ENCODE measurements at regions not wholly inside any gene's neighbourhood (a gene's known extent, or its start where the extent isn't known, plus 50 kb on each side); places are given as distances from the start of the nearest gene placed in this dataset.
"Not testable (repeated sequence)": the region's sequence is repeated elsewhere in the genome, so short reads cannot be mapped to it uniquely, and the experiment has no call there.

GRCh38 chr10:106033065-106033464, 1131.4 kb downstream of the SORCS1 start:
- no peak for ATAC-seq (replicated peaks in 6 of 8)
- Histone ChIP-seq H3K27ac (no peak overlapping the region), H3K4me1 (replicated peaks in 1 of 2) (peaks cover 0 to 11% of the 10 kb centered on the region in 2 donors), H3K4me3 (no peak overlapping the region)
- in situ Hi-C loops (cut with MboI; ENCODE audit: low pct_unique_long_range_greater_than_20kb in 2 of 9, low sequenced_read_pairs in 9 of 9, unreplicated experiment in 9 of 9) = no loop called here

DNA sequence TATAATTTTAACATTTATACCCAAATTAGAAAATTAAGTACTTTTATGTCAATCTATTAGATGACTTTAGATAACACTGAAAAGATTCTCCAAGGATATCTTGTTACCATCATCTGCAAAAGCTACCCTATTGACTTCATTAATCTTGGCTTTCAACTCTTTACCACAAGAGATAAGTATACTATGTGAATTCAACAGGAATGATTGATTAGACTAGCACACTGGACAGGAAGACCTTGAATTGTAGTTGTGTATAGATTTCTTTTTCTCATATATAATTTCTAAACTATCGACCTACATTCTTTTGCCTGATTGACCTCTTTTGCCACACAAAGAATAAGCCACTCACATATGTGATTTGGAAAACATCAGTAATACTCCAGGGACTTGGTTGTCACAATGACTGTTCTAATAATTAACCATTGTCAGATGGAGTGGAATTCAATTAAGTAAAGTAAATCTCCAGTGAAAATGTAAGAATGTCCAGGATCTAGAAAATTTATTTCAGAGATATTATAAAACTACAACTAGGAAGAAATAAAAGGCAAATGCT, 1132.0 kb downstream of the SORCS1 start:
- in situ Hi-C loops (cut with MboI; ENCODE audit: low pct_unique_long_range_greater_than_20kb in 2 of 9, low sequenced_read_pairs in 9 of 9, unreplicated experiment in 9 of 9) = no loop called here
- peak in 4 of 8 experiments; percentile 56 to 89 (median 72) for ATAC-seq (replicated peaks in 6 of 8)
- 0 to 75% (median 14%) methylated on average over 1 of the region's 1 CpG; no CpG with 5 or more reads in 4 of the 10 experiments for WGBS, 10 experiments

GRCh38 chr10:106027240-106027639, 1137.3 kb downstream of the SORCS1 start:
- H3K27ac ChIP-seq = no peak overlapping the region
- peaks cover 0 to 4% of the 10 kb centered on the region in 2 donors for H3K4me1 ChIP-seq (replicated peaks in 1 of 2)
- no peak for ATAC-seq (replicated peaks in 6 of 8)
- in situ Hi-C loops (cut with MboI; ENCODE audit: low pct_unique_long_range_greater_than_20kb in 2 of 9, low sequenced_read_pairs in 9 of 9, unreplicated experiment in 9 of 9) = no loop called here
- no peak overlapping the region for H3K4me3 ChIP-seq
- 0 to 50% (median 33%) methylated on average over 1 of the region's 1 CpG; no CpG with 5 or more reads in 5 of the 10 experiments for WGBS, 10 experiments

More for the DNA sequence above, 1132.0 kb downstream of the SORCS1 start:
- Histone ChIP-seq H3K4me3 (no peak overlapping the region), H3K27ac (no peak overlapping the region), H3K4me1 (replicated peaks in 1 of 2) (peaks cover 0 to 11% of the 10 kb centered on the region in 2 donors)

DNA sequence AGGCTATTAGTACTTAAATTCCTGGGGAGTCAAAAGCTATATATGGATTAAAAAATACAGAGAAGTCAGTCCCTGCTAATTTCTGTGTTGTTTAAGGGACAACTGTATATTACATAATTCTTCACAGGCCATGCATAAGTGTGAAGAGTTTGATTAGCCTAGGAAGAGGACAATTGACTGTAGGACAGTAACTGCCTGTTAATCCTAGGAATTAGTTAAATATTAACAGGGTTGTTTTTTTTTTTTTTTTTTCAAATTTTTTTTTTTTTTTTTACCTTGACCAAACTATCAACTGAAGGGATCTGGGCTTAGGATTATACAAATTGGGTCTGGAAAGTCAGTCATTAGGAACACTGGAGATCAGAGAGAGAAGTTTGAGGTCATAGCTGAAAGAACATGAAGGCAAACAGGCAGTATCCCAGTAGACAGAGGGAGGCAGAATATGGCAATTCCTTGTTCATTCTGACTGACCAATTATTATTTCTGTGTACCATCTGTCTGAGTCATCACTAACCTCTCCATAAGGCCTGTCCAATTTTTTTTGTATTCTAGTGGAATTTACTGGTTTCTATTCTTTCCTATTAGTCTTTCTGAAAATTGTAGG, 1139.2 kb downstream of the SORCS1 start:
- in situ Hi-C loops (cut with MboI; ENCODE audit: low pct_unique_long_range_greater_than_20kb in 2 of 9, low sequenced_read_pairs in 9 of 9, unreplicated experiment in 9 of 9) = no loop called here
- H3K4me3 ChIP-seq = no peak overlapping the region
- ATAC-seq (replicated peaks in 6 of 8) = no peak
- H3K27ac ChIP-seq = no peak overlapping the region
- no peaks in the 10 kb centered on the region for H3K4me1 ChIP-seq (replicated peaks in 1 of 2)

DNA sequence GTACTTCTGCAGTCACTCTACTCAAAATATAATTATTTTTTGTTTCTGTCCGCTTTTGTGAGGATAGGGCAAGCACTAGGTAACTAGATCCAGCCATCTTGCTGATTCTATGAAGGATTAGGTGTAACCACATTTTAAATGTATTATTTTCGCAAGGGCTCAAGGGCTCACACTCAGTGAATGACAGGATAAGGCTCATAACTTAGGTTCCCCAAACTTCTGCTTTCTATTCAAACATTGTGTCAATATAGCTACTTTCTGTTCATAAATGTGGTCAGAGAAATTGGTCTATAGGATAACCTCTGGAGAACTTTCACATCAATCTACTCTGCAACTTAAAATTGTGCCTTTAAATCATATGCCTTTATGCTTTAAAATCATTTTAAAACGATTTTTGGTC, 1141.2 kb downstream of the SORCS1 start:
- Histone ChIP-seq H3K27ac (no peak overlapping the region), H3K4me1 (replicated peaks in 1 of 2) (no peaks in the 10 kb centered on the region), H3K4me3 (no peak overlapping the region)
- ATAC-seq (replicated peaks in 6 of 8) = no peak
- 7 to 100% (median 77%) methylated on average over 1 to 3 of the region's 3 CpGs for WGBS, 10 experiments
- in situ Hi-C loops (cut with MboI; ENCODE audit: low pct_unique_long_range_greater_than_20kb in 2 of 9, low sequenced_read_pairs in 9 of 9, unreplicated experiment in 9 of 9) = no loop called here

GRCh38 chr10:106019559-106019958, 1144.9 kb downstream of the SORCS1 start:
- H3K4me3 ChIP-seq; ATAC-seq (replicated peaks in 6 of 8); H3K4me1 ChIP-seq (replicated peaks in 1 of 2); H3K27ac ChIP-seq; in situ Hi-C loops (cut with MboI; ENCODE audit: low pct_unique_long_range_greater_than_20kb in 2 of 9, low sequenced_read_pairs in 9 of 9, unreplicated experiment in 9 of 9): not testable (repeated sequence)
- WGBS, 10 experiments = 0 to 90% (median 60%) methylated on average over 1 to 5 of the region's 6 CpGs; no CpG with 5 or more reads in 1 of the 10 experiments

GRCh38 chr10:106015369-106016199, 1148.9 kb downstream of the SORCS1 start:
- H3K4me3 ChIP-seq; H3K4me1 ChIP-seq (replicated peaks in 1 of 2); H3K27ac ChIP-seq; ATAC-seq (replicated peaks in 6 of 8); in situ Hi-C loops (cut with MboI; ENCODE audit: low pct_unique_long_range_greater_than_20kb in 2 of 9, low sequenced_read_pairs in 9 of 9, unreplicated experiment in 9 of 9): not testable (repeated sequence)
- WGBS, 10 experiments = 5 to 88% (median 55%) methylated on average over 1 to 3 of the region's 4 CpGs; no CpG with 5 or more reads in 2 of the 10 experiments

- in situ Hi-C loops (cut with MboI; ENCODE audit: low pct_unique_long_range_greater_than_20kb in 2 of 9, low sequenced_read_pairs in 9 of 9, unreplicated experiment in 9 of 9) = no loop called here
These were observed 1153.3 kb downstream of the SORCS1 start for GRCh38 chr10:106011250-106011649.

DNA sequence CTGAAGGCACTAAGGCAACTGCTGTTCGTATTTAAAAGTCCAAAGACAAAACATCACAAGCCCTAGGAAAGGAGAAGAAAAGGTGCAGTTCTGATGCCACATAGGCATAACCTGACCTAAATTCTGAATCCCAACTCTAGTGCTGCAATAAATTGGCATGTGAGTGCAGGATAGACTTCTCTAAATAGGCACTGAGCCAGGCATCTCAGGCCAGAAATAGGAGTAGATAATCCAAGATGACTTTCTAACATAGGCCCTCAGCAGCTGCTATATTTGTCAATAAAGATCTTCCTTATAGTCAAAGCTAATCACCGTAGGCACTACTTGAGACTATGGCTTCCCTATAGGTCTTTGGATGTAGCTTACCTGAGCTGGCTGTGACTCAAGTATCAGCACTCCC, 1163.8 kb downstream of the SORCS1 start:
- 0 to 97% (median 70%) methylated on average over 1 to 2 of the region's 2 CpGs; no CpG with 5 or more reads in 2 of the 10 experiments for WGBS, 10 experiments
- Histone ChIP-seq H3K27ac (no peak overlapping the region), H3K4me1 (replicated peaks in 1 of 2) (no peaks in the 10 kb centered on the region), H3K4me3 (no peak overlapping the region)
- in situ Hi-C loops (cut with MboI; ENCODE audit: low pct_unique_long_range_greater_than_20kb in 2 of 9, low sequenced_read_pairs in 9 of 9, unreplicated experiment in 9 of 9) = no loop called here
- ATAC-seq (replicated peaks in 6 of 8) = no peak

More at GRCh38 chr10:106011250-106011649, 1153.3 kb downstream of the SORCS1 start:
- peak in 4 of 8 experiments; percentile 36 to 67 (median 44) for ATAC-seq (replicated peaks in 6 of 8)
- 0 to 70% (median 24%) methylated on average over 2 to 3 of the region's 3 CpGs for WGBS, 10 experiments
- Histone ChIP-seq H3K4me3 (no peak overlapping the region), H3K27ac (no peak overlapping the region), H3K4me1 (replicated peaks in 1 of 2) (peaks cover 0 to 2% of the 10 kb centered on the region in 2 donors)

- no peak for ATAC-seq (replicated peaks in 6 of 8)
- 4 to 100% (median 74%) methylated on average over 2 to 3 of the region's 3 CpGs for WGBS, 10 experiments
These were observed 1170.9 kb downstream of the SORCS1 start for GRCh38 chr10:105993609-105994008.

GRCh38 chr10:105992928-105993327, 1171.6 kb downstream of the SORCS1 start:
- no peak overlapping the region for H3K4me3 ChIP-seq
- no peak for ATAC-seq (replicated peaks in 6 of 8)
- H3K4me1 ChIP-seq (replicated peaks in 1 of 2) = peaks cover 0 to 7% of the 10 kb centered on the region in 2 donors
- H3K27ac ChIP-seq = no peak overlapping the region
- in situ Hi-C loops (cut with MboI; ENCODE audit: low pct_unique_long_range_greater_than_20kb in 2 of 9, low sequenced_read_pairs in 9 of 9, unreplicated experiment in 9 of 9) = no loop called here

More at GRCh38 chr10:105993609-105994008, 1170.9 kb downstream of the SORCS1 start:
- Histone ChIP-seq H3K4me1 (replicated peaks in 1 of 2) (peaks cover 0 to 7% of the 10 kb centered on the region in 2 donors), H3K27ac (no peak overlapping the region), H3K4me3 (no peak overlapping the region)
- in situ Hi-C loops (cut with MboI; ENCODE audit: low pct_unique_long_range_greater_than_20kb in 2 of 9, low sequenced_read_pairs in 9 of 9, unreplicated experiment in 9 of 9) = no loop called here

DNA sequence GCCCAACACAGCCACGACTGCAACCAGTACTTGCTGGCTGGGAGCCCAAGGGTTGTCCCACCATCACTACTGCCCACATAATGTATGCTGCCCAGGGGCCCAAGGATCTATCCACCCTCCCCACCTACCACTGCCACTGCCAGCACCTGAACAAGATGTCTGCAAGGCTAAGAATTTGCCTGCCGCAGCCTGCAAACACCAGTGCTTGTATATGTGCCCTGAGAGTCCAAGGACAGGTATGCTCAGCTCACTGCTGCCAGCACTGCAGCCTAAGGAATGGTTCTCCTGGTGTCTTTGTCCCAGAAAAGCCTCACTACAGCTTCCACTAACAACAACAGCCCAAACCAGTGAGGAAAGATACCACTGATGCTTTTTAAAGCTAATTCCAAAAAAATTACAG, 1174.0 kb downstream of the SORCS1 start:
- Histone ChIP-seq H3K4me1 (replicated peaks in 1 of 2) (peaks cover 9 to 13% of the 10 kb centered on the region in 2 donors), H3K27ac (no peak overlapping the region), H3K4me3 (no peak overlapping the region)
- in situ Hi-C loops (cut with MboI; ENCODE audit: low pct_unique_long_range_greater_than_20kb in 2 of 9, low sequenced_read_pairs in 9 of 9, unreplicated experiment in 9 of 9) = no loop called here
- no peak for ATAC-seq (replicated peaks in 6 of 8)
- 33 to 67% (median 43%) methylated on average over 1 to 2 of the region's 2 CpGs; no CpG with 5 or more reads in 7 of the 10 experiments for WGBS, 10 experiments

- in situ Hi-C loops (cut with MboI; ENCODE audit: low pct_unique_long_range_greater_than_20kb in 2 of 9, low sequenced_read_pairs in 9 of 9, unreplicated experiment in 9 of 9) = no loop called here
- Histone ChIP-seq H3K27ac (no peak overlapping the region), H3K4me3 (no peak overlapping the region), H3K4me1 (replicated peaks in 1 of 2) (peaks cover 9 to 13% of the 10 kb centered on the region in 2 donors)
- no peak for ATAC-seq (replicated peaks in 6 of 8)
- WGBS, 10 experiments = 100% methylated on average over 1 to 2 of the region's 3 CpGs; no CpG with 5 or more reads in 6 of the 10 experiments
These were observed 1174.5 kb downstream of the SORCS1 start for GRCh38 chr10:105989995-105990394.
